ENCODE measurements at regions not wholly inside any gene's neighbourhood (a gene's known extent, or its start where the extent isn't known, plus 50 kb on each side); places are given as distances from the start of the nearest gene placed in this dataset.

- no peak overlapping the region for H2AK5ac ChIP-seq (ENCODE audit: low read length)
- no peak overlapping the region for H3K4ac ChIP-seq (ENCODE audit: low read depth, low read length)
- H3K23ac ChIP-seq (ENCODE audit: low read length): no peak overlapping the region
- H4K5ac ChIP-seq (ENCODE audit: low read length): no peak overlapping the region
- H3K27me3 ChIP-seq (ENCODE audit: insufficient read depth, low read length, poor library complexity): no peaks in the 10 kb centered on the region
- no peak overlapping the region for H4K8ac ChIP-seq (ENCODE audit: low read depth, low read length)
- no peak overlapping the region for H3K4me2 ChIP-seq (ENCODE audit: low read length)
- H3K56ac ChIP-seq (ENCODE audit: low read length): no peak overlapping the region
- no peak overlapping the region for H2BK5ac ChIP-seq (ENCODE audit: low read length)
- H3K18ac ChIP-seq (ENCODE audit: low read length): no peak overlapping the region
- H3K79me2 ChIP-seq (ENCODE audit: control insufficient read depth, insufficient read depth, low read length): no peaks in the 10 kb centered on the region
- no peak overlapping the region for H3K4me3 ChIP-seq (ENCODE audit: low read length)
- H3K4me1 ChIP-seq (ENCODE audit: control insufficient read depth, low read depth, low read length): no peaks in the 10 kb centered on the region
- no peak overlapping the region for H3K9ac ChIP-seq (ENCODE audit: low read length)
- H3K79me1 ChIP-seq (ENCODE audit: low read length): no peaks in the 10 kb centered on the region
- H2BK15ac ChIP-seq (replicated peaks; ENCODE audit: low read depth): no peak overlapping the region
- no peak overlapping the region for H3K27ac ChIP-seq (ENCODE audit: low read depth, low read length)
- WGBS (ENCODE audit: extremely low coverage, insufficient coverage, low lambda C conversion rate): no CpG with 5 or more reads among the region's 5 CpGs
- peak; percentile 72 for DNase-seq
- H3K36me3 ChIP-seq (ENCODE audit: control insufficient read depth, insufficient read depth, low read length): no peaks in the 10 kb centered on the region
- no peak overlapping the region for H2BK120ac ChIP-seq (ENCODE audit: low read depth, low read length)
These were observed 180.5 kb downstream of the CEMIP2 start for GRCh38 chr9:71587576-71588362.

- Histone ChIP-seq H3K23ac (ENCODE audit: low read length) (no peak overlapping the region), H3K4me3 (ENCODE audit: low read length) (no peak overlapping the region), H2BK15ac (replicated peaks; ENCODE audit: low read depth) (no peak overlapping the region), H3K27me3 (ENCODE audit: insufficient read depth, low read length, poor library complexity) (no peaks in the 10 kb centered on the region), H4K8ac (ENCODE audit: low read depth, low read length) (no peak overlapping the region), H3K18ac (ENCODE audit: low read length) (no peak overlapping the region), H3K27ac (ENCODE audit: low read depth, low read length) (no peak overlapping the region), H3K56ac (ENCODE audit: low read length) (no peak overlapping the region), H3K4ac (ENCODE audit: low read depth, low read length) (no peak overlapping the region), H3K79me2 (ENCODE audit: control insufficient read depth, insufficient read depth, low read length) (no peaks in the 10 kb centered on the region), H2AK5ac (ENCODE audit: low read length) (no peak overlapping the region), H4K5ac (ENCODE audit: low read length) (no peak overlapping the region), H3K79me1 (ENCODE audit: low read length) (no peaks in the 10 kb centered on the region), H2BK5ac (ENCODE audit: low read length) (no peak overlapping the region), H3K4me2 (ENCODE audit: low read length) (no peak overlapping the region), H2BK120ac (ENCODE audit: low read depth, low read length) (no peak overlapping the region), H3K9ac (ENCODE audit: low read length) (no peak overlapping the region), H3K36me3 (ENCODE audit: control insufficient read depth, insufficient read depth, low read length) (no peaks in the 10 kb centered on the region), H3K4me1 (ENCODE audit: control insufficient read depth, low read depth, low read length) (no peaks in the 10 kb centered on the region)
- peak; percentile 80 for DNase-seq
- WGBS (ENCODE audit: extremely low coverage, insufficient coverage, low lambda C conversion rate): no CpG with 5 or more reads among the region's 1 CpG
These were observed 184.5 kb downstream of the CEMIP2 start for GRCh38 chr9:71583792-71584191.

- Histone ChIP-seq H3K27me3 (ENCODE audit: insufficient read depth, low read length, poor library complexity) (no peaks in the 10 kb centered on the region), H4K8ac (ENCODE audit: low read depth, low read length) (no peak overlapping the region), H2AK5ac (ENCODE audit: low read length) (no peak overlapping the region), H3K4ac (ENCODE audit: low read depth, low read length) (no peak overlapping the region), H3K79me1 (ENCODE audit: low read length) (no peaks in the 10 kb centered on the region), H3K4me2 (ENCODE audit: low read length) (no peak overlapping the region), H3K36me3 (ENCODE audit: control insufficient read depth, insufficient read depth, low read length) (no peaks in the 10 kb centered on the region), H3K27ac (ENCODE audit: low read depth, low read length) (no peak overlapping the region), H3K4me3 (ENCODE audit: low read length) (no peak overlapping the region), H3K4me1 (ENCODE audit: control insufficient read depth, low read depth, low read length) (no peaks in the 10 kb centered on the region), H3K9ac (ENCODE audit: low read length) (no peak overlapping the region), H3K79me2 (ENCODE audit: control insufficient read depth, insufficient read depth, low read length) (no peaks in the 10 kb centered on the region), H2BK5ac (ENCODE audit: low read length) (no peak overlapping the region), H2BK15ac (replicated peaks; ENCODE audit: low read depth) (no peak overlapping the region), H3K23ac (ENCODE audit: low read length) (no peak overlapping the region), H3K56ac (ENCODE audit: low read length) (no peak overlapping the region), H3K18ac (ENCODE audit: low read length) (no peak overlapping the region), H4K5ac (ENCODE audit: low read length) (no peak overlapping the region), H2BK120ac (ENCODE audit: low read depth, low read length) (no peak overlapping the region)
- WGBS (ENCODE audit: extremely low coverage, insufficient coverage, low lambda C conversion rate): no CpG with 5 or more reads among the region's 2 CpGs
- DNase-seq: no peak
These were observed 186.0 kb downstream of the CEMIP2 start for GRCh38 chr9:71582347-71582746.

GRCh38 chr9:71581101-71581500 is 187.2 kb downstream of the CEMIP2 start:
- Histone ChIP-seq H3K27me3 (ENCODE audit: insufficient read depth, low read length, poor library complexity) (no peaks in the 10 kb centered on the region), H2BK15ac (replicated peaks; ENCODE audit: low read depth) (no peak overlapping the region), H3K36me3 (ENCODE audit: control insufficient read depth, insufficient read depth, low read length) (no peaks in the 10 kb centered on the region), H2AK5ac (ENCODE audit: low read length) (no peak overlapping the region), H3K4me2 (ENCODE audit: low read length) (no peak overlapping the region), H2BK120ac (ENCODE audit: low read depth, low read length) (no peak overlapping the region), H4K8ac (ENCODE audit: low read depth, low read length) (no peak overlapping the region), H3K27ac (ENCODE audit: low read depth, low read length) (no peak overlapping the region), H3K4me1 (ENCODE audit: control insufficient read depth, low read depth, low read length) (no peaks in the 10 kb centered on the region), H3K4ac (ENCODE audit: low read depth, low read length) (no peak overlapping the region), H3K23ac (ENCODE audit: low read length) (no peak overlapping the region), H4K5ac (ENCODE audit: low read length) (no peak overlapping the region), H3K79me1 (ENCODE audit: low read length) (no peaks in the 10 kb centered on the region), H3K4me3 (ENCODE audit: low read length) (no peak overlapping the region), H3K79me2 (ENCODE audit: control insufficient read depth, insufficient read depth, low read length) (no peaks in the 10 kb centered on the region), H3K56ac (ENCODE audit: low read length) (no peak overlapping the region), H3K9ac (ENCODE audit: low read length) (no peak overlapping the region), H3K18ac (ENCODE audit: low read length) (no peak overlapping the region), H2BK5ac (ENCODE audit: low read length) (no peak overlapping the region)
- no peak for DNase-seq
- WGBS (ENCODE audit: extremely low coverage, insufficient coverage, low lambda C conversion rate): no CpG with 5 or more reads among the region's 2 CpGs

GRCh38 chr9:71571186-71571585 is 197.1 kb downstream of the CEMIP2 start:
- Histone ChIP-seq H3K9ac (ENCODE audit: low read length) (no peak overlapping the region), H3K36me3 (ENCODE audit: control insufficient read depth, insufficient read depth, low read length) (no peaks in the 10 kb centered on the region), H3K56ac (ENCODE audit: low read length) (no peak overlapping the region), H3K18ac (ENCODE audit: low read length) (no peak overlapping the region), H4K5ac (ENCODE audit: low read length) (no peak overlapping the region), H2BK15ac (replicated peaks; ENCODE audit: low read depth) (no peak overlapping the region), H2BK120ac (ENCODE audit: low read depth, low read length) (no peak overlapping the region), H3K4me3 (ENCODE audit: low read length) (no peak overlapping the region), H4K8ac (ENCODE audit: low read depth, low read length) (no peak overlapping the region), H2BK5ac (ENCODE audit: low read length) (no peak overlapping the region), H3K4ac (ENCODE audit: low read depth, low read length) (no peak overlapping the region), H3K79me2 (ENCODE audit: control insufficient read depth, insufficient read depth, low read length) (no peaks in the 10 kb centered on the region), H2AK5ac (ENCODE audit: low read length) (no peak overlapping the region), H3K4me2 (ENCODE audit: low read length) (no peak overlapping the region), H3K79me1 (ENCODE audit: low read length) (no peaks in the 10 kb centered on the region), H3K23ac (ENCODE audit: low read length) (no peak overlapping the region), H3K27ac (ENCODE audit: low read depth, low read length) (no peak overlapping the region), H3K4me1 (ENCODE audit: control insufficient read depth, low read depth, low read length) (peaks cover 3% of the 10 kb centered on the region), H3K27me3 (ENCODE audit: insufficient read depth, low read length, poor library complexity) (no peaks in the 10 kb centered on the region)
- WGBS (ENCODE audit: extremely low coverage, insufficient coverage, low lambda C conversion rate): no CpG with 5 or more reads among the region's 4 CpGs
- no peak for DNase-seq

- no peak overlapping the region for H3K18ac ChIP-seq (ENCODE audit: low read length)
- no peaks in the 10 kb centered on the region for H3K79me2 ChIP-seq (ENCODE audit: control insufficient read depth, insufficient read depth, low read length)
- H3K4me2 ChIP-seq (ENCODE audit: low read length): no peak overlapping the region
- no peak overlapping the region for H3K56ac ChIP-seq (ENCODE audit: low read length)
- no peak overlapping the region for H3K4ac ChIP-seq (ENCODE audit: low read depth, low read length)
- H3K4me1 ChIP-seq (ENCODE audit: control insufficient read depth, low read depth, low read length): peaks cover 4% of the 10 kb centered on the region
- H4K8ac ChIP-seq (ENCODE audit: low read depth, low read length): no peak overlapping the region
- DNase-seq: no peak
- no peak overlapping the region for H3K23ac ChIP-seq (ENCODE audit: low read length)
- H2BK5ac ChIP-seq (ENCODE audit: low read length): no peak overlapping the region
- H3K36me3 ChIP-seq (ENCODE audit: control insufficient read depth, insufficient read depth, low read length): no peaks in the 10 kb centered on the region
- no peak overlapping the region for H2AK5ac ChIP-seq (ENCODE audit: low read length)
- no peaks in the 10 kb centered on the region for H3K79me1 ChIP-seq (ENCODE audit: low read length)
- no peak overlapping the region for H3K9ac ChIP-seq (ENCODE audit: low read length)
- H3K4me3 ChIP-seq (ENCODE audit: low read length): no peak overlapping the region
- H2BK15ac ChIP-seq (replicated peaks; ENCODE audit: low read depth): no peak overlapping the region
- H4K5ac ChIP-seq (ENCODE audit: low read length): no peak overlapping the region
- H3K27me3 ChIP-seq (ENCODE audit: insufficient read depth, low read length, poor library complexity): no peaks in the 10 kb centered on the region
- no peak overlapping the region for H2BK120ac ChIP-seq (ENCODE audit: low read depth, low read length)
- H3K27ac ChIP-seq (ENCODE audit: low read depth, low read length): no peak overlapping the region
These were observed 200.4 kb downstream of the CEMIP2 start for GRCh38 chr9:71567890-71568289.
